HG02938 (cell line): ENCODE measurements at regions not wholly inside any gene's neighbourhood (a gene's known extent, or its start where the extent isn't known, plus 50 kb on each side); places are given as distances from the start of the nearest gene placed in this dataset.
A peak's percentile ranks its signal among the peaks of the same experiment; 100 is the strongest.
"Not testable (repeated sequence)": the region's sequence is repeated elsewhere in the genome, so short reads cannot be mapped to it uniquely, and the experiment has no call there.

ENCODE experiments used
- ATAC-seq: cut with Tn5 transposase; IDR thresholded peaks from one replicate; pipeline ENCODE4 v1.9.1; 2021; ENCODE audit warnings: mild to moderate bottlenecking, moderate library complexity; ENCODE audit not compliant: unreplicated experiment

DNA sequence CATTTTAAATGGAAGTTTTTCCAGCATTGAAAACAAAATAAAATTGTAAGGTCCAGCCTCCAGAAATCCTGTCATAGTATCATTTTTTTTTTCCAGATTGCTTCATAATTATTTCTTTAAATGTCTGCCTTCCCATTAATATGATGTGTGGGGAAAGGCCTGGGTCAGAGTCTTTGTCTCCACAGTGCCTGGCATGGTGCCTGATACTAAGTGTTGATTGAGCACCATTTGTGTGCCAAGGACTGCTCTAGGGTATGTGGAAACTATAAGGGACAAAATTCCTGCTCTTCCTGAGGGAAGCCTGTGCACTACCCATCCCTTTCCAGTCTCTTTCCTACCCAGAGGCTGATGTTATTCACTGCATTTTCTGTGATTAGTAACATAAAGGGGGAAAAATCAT is 53.1 kb upstream of the BEND4 start:
- ATAC-seq, result no peak

DNA sequence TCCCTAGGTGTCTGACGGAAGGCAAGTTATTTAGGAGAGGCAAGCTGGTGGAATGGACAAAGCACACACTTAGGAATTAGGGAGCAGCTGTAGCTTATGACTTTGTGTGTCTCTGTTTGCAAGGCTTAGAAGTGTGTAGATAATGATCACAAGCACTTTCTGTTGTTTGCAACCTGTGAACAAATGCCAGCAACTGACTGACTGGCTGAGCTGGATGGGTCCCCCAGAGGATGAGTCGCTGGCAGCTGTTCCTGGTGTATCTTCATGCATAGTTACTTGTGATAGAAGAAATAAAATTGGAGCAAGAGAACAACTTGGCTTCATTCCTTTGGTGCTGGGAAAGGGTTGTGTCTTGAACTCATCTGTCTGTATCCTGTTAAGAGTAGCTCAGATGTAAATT is 64.2 kb upstream of the BEND4 start:
- ATAC-seq, result no peak

DNA sequence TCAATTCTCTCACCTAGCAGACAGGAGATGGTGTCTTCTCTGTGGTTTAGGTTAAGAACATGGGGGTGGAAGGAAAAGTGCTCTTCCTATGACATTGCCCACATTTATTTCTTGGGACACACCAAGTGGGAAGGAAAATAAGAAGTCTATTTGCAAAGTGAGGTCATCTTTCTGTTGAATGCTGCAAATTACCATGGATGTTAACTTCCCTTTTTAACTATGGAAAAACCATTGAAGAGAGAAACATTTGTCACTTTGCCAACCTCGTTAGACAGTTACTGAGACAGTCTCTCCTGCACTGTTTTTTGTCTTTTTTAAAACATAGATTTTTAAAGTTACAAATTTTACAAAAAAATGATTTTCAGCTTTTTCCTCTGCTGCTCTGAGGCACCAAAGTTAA is 72.8 kb upstream of the BEND4 start:
- no peak for ATAC-seq

DNA sequence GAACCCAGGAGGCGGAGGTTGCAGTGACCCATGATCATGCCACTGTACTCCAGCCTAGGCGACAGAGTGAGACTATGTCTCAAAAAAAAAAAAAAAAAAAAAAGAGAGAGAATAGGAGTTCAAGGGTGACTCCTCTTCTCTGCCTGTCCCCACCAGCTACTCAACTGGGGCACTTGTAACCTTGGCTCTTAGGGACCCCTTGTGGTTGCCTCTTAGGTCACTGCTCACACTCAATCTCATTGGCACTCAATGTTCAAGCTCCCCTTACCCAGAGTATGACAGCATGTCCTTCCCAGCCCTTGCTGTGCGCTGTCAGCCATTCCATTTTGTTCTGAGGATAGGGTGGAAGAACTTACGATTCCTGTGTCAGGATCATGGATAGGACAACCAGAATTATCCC is 82.4 kb upstream of the BEND4 start:
- ATAC-seq, result no peak

DNA sequence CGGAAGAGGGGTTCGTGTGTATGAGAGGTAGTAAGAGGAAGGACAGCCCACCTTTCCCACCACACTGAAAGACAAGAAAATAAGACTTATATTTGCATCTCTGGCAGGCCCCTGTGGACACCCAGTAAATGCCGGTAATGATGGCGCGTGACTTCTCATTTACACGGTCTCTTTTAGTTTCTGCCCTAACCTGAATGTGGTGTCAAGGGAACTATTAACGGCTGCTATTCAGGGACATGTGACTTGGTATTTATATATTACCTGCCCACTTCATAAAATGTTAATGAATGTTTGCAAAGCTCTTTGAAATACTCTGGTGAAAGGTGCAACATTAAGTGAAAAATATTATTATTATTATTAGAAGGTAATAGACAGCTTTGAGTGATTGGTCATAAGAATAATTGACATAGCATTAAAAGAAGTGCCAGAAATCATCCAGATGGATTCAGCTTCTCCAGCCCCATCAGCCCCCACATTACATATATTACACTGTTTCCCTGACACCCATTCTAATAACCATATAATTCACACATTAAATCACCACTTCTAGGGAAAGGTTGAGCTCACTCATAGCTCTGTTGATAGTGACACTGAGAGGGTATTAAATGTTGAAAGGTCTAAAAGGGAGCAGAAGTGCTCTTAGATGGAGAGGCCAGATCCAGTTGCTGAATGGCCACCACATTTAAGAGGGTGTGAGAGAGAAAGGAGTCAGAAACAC is 83.0 kb upstream of the BEND4 start:
- ATAC-seq, result no peak

DNA sequence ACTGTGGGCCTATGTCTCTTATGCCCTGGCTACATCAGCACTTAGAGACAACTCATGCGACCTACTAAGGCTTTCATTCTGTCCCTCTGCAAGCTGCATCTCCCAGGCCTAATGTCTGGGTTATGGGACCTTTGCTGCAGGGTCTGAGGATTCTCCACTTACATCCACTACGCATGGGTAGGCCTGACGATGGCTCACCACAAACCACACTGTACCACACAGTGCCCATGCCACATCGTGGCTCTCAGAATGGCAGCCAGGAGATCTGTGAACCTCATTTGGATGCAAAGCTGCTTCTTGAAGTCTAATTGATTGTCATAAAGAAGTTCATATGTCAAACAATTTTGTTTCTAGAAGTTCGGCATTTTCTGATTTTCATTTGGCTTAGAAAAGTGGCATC is 84.6 kb upstream of the BEND4 start:
- no peak for ATAC-seq

DNA sequence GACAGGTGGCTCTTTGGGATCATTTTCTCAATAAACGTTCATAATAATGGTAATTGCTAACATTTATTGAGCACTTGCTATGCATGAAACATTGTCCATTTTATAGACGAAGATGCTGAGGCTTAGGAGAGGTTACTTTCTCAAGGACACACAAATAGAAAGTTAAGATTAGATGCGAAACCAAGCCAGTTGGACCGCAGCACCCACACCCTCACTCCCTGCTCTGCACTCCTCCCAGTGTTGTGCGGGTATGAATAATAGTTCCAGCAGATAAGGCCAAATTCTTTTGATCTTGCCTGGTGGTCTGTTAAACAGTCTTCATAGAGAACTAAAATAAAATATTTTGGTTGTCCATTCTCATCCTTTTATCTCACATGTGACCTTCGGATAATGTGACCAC is 85.0 kb upstream of the BEND4 start:
- no peak for ATAC-seq

DNA sequence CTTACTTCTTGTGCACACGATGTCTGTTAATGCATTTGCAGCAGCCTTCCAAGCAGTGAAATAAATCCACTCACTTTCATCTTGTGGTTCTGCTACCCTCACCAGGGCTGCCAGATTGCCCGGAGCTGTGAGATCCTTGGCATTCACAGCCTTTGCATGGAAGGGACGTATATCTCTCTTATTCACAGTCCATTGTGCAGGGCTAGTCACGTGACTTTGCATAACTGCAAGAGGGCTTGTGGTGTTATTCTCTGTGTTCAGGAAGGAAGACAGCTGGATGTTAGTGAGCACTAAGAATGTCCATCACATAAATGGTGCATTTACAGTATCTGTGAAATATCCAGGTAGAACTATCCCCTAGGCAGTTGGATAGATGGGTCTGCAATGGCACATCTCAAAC is 96.5 kb upstream of the BEND4 start:
- ATAC-seq, result no peak

DNA sequence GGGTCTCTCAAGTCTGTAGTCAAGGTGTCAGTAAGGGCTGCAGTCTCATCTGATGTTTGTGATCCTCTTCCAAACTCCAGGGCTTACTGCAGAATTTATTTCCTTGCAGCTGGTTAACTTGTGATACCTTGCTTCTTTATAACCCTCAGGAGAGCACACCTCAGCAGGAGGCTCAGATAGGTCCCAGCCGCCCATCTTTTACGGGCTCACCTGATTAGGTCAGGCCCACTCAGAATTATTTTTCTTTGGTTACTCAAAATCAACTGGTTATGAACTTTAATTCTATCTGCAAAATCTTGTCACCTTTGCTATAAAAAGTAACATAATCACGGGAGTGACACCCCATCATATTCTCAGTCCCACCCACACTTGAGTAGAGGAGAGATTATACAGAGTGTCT is 99.9 kb upstream of the BEND4 start:
- ATAC-seq, result no peak

DNA sequence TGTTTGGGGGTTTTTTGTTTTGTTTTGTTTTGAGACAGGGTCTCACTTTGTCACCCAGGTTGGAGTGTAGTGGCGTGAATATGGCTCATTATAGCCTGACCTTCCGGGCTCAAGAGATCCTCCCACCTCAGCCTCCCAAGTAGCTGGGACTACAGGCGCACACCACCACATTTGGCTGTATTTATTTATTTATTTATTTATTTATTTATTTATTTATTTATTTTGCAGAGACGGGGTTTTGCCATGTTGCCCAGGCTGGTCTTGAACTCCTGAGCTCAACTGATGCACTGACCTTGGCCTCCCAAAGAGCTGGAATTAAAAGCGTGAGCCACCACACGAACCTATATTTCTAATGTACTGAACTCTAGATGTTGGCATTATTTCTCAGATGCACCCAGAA is 105.2 kb upstream of the BEND4 start:
- not testable (repeated sequence) for ATAC-seq

DNA sequence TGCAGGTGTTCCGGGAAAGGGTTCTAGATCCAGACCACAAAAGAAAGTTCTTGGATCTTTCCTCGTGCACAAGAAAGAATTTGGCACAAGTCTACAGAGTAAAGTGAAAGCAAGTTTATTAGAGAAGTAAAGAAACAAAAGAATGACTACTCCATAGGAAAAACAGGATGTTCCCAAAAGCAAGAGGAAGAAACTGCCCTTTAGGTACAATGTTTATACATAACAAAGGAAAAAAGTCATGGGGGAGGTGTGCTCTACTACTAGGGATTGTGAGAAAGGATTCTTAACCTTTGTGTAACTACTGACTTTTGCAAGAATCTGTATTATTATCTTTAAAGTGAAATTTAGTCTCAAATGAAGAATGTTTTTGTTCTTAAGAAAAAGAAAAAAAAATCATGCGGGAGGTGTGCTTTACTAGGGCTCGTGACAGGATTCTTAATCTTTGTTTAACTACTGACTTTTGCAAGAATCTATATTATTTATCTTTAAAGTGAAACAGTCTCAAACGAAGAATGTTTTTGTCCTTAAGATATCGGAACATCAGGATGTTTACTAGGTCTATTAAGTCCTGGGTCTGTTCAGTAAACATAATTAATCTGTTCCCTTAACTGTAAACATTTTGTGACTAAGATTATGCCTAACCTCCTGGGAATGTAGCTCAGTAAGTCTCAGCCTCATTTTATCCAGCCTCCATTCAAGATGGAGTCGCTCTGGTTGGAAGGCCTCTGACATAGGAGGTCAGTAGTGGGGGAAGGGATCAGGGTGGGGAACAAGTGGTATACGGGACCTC is 110.4 kb upstream of the BEND4 start:
- no peak for ATAC-seq

DNA sequence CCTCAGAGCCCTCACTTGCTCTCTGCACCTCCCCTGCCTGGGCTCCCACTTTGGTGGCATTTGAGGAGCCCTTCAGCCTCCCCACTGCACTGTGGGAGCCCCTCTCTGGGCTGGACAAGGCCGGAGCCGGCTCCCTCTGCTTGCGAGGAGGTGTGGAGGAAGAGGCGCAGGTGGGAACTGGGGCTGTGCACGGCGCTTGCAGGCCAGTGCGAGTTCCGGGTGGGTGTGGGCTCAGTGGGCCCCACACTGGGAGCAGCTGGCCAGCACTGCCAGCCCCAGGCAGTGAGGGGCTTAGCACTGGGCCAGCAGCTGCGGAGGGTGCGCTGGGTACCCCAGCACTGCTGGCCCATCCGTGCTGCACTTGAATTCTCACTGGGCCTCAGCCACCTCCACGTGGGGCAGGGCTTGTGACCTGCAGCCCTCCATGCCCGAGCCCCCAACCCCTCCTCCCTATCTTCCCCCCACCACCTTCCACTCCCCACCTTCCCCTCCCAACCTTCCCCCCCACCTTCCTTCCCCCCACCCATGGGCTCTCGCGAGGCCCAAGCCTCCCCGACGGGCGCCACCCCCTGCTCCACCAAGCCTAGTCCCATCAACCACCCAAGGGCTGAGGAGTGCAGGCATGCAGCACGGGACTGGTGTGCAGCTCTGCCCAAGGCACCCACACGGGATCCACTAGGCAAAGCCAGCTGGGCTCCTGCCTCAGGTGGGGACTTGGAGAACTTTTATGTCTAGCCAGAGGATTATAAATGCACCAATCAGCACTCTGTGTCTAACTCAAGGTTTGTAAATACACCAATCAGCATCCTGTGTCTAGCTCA is 113.5 kb upstream of the BEND4 start:
- ATAC-seq, result no peak

DNA sequence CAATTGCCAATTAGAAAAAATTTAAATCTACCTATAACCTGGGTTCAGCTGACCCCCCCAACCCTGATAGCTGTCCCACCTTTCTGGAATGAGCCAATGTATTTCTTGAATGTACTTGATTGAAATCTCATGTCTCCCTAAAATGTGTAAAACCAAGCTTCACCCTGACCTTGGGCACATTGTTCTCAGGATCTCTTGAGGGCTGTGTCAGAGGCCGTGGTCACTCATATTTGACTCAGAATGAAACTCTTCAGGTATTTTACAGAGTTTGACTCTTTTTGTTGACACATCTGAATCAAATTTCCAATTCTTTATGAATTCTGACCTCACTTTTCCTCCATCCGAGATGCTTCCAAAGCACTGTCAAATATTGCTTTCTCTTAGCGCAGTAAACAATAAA is 115.3 kb upstream of the BEND4 start:
- ATAC-seq, result no peak

DNA sequence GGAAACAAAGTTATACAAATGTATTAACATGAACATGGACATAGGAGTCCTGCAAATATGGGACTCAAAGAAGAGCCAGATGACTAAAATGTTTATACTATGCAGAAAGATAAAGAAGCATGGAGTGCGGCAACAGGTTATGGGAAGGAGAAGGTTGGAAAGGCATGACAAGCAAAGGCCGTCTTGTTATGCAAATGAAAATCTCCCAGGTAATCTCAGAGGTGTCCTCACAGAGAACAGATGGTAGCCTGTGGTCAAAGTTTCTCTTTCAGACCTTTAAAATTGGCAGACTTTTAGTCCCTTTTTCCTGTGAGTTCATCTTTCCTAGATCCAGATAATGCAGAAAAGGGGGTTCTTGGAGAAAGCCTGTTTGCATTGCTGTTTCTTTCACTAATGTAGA is 116.4 kb upstream of the BEND4 start:
- no peak for ATAC-seq

DNA sequence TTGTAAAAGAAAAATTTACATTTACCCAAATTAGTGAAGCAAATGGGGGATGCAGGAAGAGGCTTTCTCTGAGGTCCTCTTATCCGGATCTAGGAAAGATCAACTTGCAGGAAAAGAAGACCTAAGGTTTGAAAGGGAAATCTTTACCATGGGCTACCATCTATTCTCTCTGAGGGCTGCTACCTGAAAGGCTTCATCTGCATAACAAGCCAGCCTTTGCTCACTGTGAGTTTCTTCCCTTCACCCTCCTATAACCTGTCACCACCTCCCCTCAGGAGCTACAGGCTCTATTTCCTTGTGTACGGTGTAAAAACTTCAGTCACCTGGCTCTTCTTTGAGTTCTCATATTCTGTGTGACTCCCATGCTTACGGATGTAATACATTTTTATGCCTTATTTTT is 118.6 kb upstream of the BEND4 start:
- no peak for ATAC-seq

DNA sequence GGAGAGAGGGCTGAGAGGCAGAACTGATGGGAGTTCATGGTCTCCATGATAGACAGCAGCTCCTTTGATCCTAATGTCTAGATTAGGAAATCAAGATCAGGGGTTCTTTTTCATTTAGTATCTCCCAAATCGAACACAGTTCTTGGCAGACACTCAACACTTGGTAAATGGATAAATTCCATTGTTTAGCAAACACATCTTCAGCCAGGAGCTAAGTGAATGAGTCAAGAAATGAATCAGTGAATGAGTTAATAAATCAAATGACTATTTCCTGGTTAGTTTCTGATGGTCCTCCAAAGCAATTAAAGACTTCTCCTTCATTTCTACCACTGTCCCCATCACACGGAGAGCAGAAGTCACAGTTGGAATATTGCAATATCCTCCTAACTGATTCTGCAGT is 120.0 kb upstream of the SHISA3 start:
- ATAC-seq, result no peak

DNA sequence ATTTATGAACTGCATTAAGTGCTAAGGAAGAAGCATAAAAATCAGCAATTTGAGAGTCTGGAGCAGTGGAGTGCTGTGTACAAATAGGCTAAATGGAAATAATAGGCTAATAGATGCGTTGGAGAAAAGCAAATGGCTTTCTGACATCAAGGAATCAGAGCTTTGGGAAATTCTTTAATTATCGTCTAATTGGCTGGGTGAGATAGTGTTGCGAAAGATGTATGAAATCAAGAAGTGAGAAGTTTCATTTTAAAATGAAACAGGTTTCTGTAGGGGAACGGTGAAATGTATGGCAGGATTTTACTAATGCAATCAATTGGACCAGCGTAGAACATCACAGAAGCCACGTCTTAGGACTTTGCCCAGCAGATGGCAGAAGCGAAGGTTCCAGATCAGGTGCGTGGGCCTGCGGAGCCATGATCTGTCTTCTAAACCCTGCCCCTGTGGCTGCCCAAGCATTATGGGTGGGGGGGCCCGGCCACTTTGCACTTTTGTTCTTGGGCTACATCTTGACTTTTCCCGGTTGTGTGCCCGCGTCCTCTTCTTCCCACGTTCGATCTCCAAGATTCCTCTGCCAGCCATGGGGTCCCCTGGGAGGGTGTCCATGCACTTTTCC is 118.5 kb upstream of the SHISA3 start:
- ATAC-seq, result no peak

DNA sequence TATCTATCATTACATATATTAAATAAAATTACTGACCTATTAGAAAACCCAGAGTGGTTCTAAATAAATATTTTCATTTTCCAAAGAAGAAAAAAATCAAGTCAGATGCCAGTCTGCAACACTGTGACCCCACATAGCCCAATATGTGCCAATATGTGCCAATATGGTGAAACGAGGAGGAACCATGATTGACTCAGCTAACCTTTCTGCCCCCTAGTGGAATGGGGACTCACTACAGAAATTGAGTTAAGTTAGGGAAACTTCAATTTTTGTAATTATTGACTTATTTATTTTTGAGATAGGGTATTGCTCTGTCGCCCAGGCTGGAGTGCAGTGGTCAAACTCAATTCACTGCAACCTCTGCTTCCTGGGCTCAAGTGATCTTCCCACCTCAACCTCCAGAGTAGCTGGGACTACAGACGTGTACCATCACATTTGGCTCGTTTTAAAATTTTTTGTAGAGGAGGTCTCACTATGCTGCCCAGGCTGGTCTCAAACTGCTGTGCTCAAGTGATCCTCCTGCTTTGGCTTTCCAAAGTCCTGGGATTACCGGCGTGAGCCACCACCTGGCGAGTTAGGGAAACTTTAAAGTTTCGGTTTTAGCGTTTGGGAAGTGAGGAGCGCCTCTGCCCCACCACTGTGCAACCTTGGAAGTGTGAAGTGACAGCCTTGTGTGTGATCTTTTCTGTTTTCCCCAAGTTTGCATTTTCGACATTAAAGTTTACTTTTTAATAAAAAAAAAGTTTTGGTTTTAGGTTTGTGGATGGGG is 116.8 kb upstream of the SHISA3 start:
- ATAC-seq, result no peak

DNA sequence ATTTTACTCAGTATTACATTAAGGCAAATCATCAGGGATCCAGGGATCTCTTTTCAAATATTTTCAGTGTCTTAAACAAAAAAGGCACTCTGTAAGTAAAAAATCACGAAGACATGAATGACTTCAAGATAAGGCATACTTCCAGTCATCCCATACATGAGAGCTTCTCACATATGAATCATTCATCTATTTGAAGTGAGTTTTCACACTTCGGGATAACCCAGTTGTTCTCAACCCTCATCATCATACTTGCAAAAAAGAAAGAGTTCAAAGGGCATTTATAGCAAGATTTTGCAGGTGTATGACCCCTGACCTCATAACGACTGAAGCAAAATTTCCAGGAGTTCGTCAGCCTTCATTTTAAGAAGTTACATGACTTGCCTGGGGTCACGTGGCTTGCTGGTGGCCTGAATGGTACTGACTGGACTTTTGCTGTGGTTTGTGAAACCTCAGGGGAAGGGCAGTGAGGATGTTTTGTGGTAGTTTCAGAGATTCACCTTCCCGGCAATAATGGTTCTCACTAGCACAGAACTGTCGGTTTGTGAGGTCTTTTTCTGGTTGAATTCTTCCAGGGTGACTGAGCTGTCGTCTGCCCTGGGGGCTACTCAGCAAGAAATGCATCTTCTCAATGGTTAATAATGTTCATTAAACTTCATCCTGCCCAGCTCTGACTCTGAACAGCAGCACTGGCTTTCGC is 115.8 kb upstream of the SHISA3 start:
- ATAC-seq, result peak; percentile 46
